Cardiac septum (tissue), 1 donor: ENCODE measurements at regions not wholly inside any gene's neighbourhood (a gene's known extent, or its start where the extent isn't known, plus 50 kb on each side); places are given as distances from the start of the nearest gene placed in this dataset.

Experiments
- DNase-seq: peaks from one replicate; pipeline ENCODE4 v3.0.0-alpha.2; 2020; ENCODE audit warnings: low spot score
- intact Hi-C: fragments of 100-400 bp; cut with DNase I; formaldehyde crosslinking; loops from one replicate; pipeline ENCODE4 v1.14.0; 2022
- donor health status: DM: no; HTN: no; CAD: no.

GRCh38 chr22:49546811-49547585 is 280.7 kb downstream of the BRD1 start:
- DNase-seq, result peak; percentile 57
- intact Hi-C loops, result no loop called here

- intact Hi-C loops, result no loop called here
- no peak for DNase-seq
These were observed 282.1 kb downstream of the BRD1 start for GRCh38 chr22:49545606-49546005.

GRCh38 chr22:49544286-49544685 is 283.4 kb downstream of the BRD1 start:
- DNase-seq, result no peak
- intact Hi-C loops, result no loop called here

GRCh38 chr22:49543876-49544275 is 283.8 kb downstream of the BRD1 start:
- intact Hi-C loops, result no loop called here
- no peak for DNase-seq

- no peak for DNase-seq
- intact Hi-C loops, result no loop called here
These were observed 285.9 kb downstream of the BRD1 start for GRCh38 chr22:49541693-49542230.

- intact Hi-C loops, result no loop called here
- DNase-seq, result no peak
These were observed 286.6 kb downstream of the BRD1 start for GRCh38 chr22:49540913-49541692.

- intact Hi-C loops, result no loop called here
- DNase-seq, result no peak
These were observed 287.4 kb downstream of the BRD1 start for GRCh38 chr22:49540084-49540912.

- DNase-seq, result peak; percentile 46
- intact Hi-C loops, result no loop called here
These were observed 289.7 kb downstream of the BRD1 start for GRCh38 chr22:49538006-49538405.

- intact Hi-C loops, result no loop called here
- no peak for DNase-seq
These were observed 291.0 kb downstream of the BRD1 start for GRCh38 chr22:49536571-49537131.

- intact Hi-C loops, result no loop called here
These were observed 292.0 kb downstream of the BRD1 start for GRCh38 chr22:49535527-49536125.

GRCh38 chr22:49535126-49535525 is 292.5 kb downstream of the BRD1 start:
- DNase-seq, result peak; percentile 49
- intact Hi-C loops, result no loop called here

More at GRCh38 chr22:49535527-49536125, 292.0 kb downstream of the BRD1 start:
- peak; percentile 12 for DNase-seq

GRCh38 chr22:49534386-49534785 is 293.3 kb downstream of the BRD1 start:
- intact Hi-C loops, result no loop called here
- peak; percentile 19 for DNase-seq

- intact Hi-C loops, result no loop called here
- DNase-seq, result peak; percentile 20
These were observed 293.8 kb downstream of the BRD1 start for GRCh38 chr22:49533886-49534285.

- intact Hi-C loops, result no loop called here
- no peak for DNase-seq
These were observed 294.5 kb downstream of the BRD1 start for GRCh38 chr22:49532869-49533802.

- no peak for DNase-seq
- intact Hi-C loops, result no loop called here
These were observed 296.3 kb downstream of the BRD1 start for GRCh38 chr22:49531368-49531791.

- intact Hi-C loops, result no loop called here
- DNase-seq, result no peak
These were observed 296.9 kb downstream of the BRD1 start for GRCh38 chr22:49530671-49531367.

- intact Hi-C loops, result no loop called here
- DNase-seq, result no peak
These were observed 299.3 kb downstream of the BRD1 start for GRCh38 chr22:49528420-49528720.
